SK-N-SH (cell line): ENCODE measurements at regions not wholly inside any gene's neighbourhood (a gene's known extent, or its start where the extent isn't known, plus 50 kb on each side); places are given as distances from the start of the nearest gene placed in this dataset.

Experiments used
- CHD2 ChIP-seq: fragments of 150-350 bp; IDR thresholded peaks from 2 replicates; pipeline ENCODE4 v1.6.1; 2018; ENCODE audit warnings: low read length; ENCODE audit not compliant: partially characterized antibody
- CTCF ChIP-seq: fragments of 200-600 bp; sonication (generic); IDR thresholded peaks from 2 replicates; pipeline ENCODE4 v1.6.1; 2017; ENCODE audit warnings: antibody characterized with exemption, mild to moderate bottlenecking, moderate library complexity
- EP300 ChIP-seq, 2 experiments: IDR thresholded peaks; 2 replicates each; pipeline versions ENCODE4 v1.4.0 to v1.6.1; 2012; ENCODE audit warnings: borderline replicate concordance in 1 of 2, low read depth in 1 of 2, low read length in 1 of 2
- EZH2phosphoT487 ChIP-seq: fragments of 200-600 bp; sonication (generic); IDR thresholded peaks from 2 replicates; pipeline ENCODE4 v1.6.1; 2017; ENCODE audit warnings: low read depth, mixed run types, mild to moderate bottlenecking, antibody characterized with exemption, moderate library complexity, borderline replicate concordance
- FOXM1 ChIP-seq: IDR thresholded peaks from 2 replicates; pipeline ENCODE4 v1.4.0; 2012; ENCODE audit warnings: low read depth, mild to moderate bottlenecking
- JUND ChIP-seq: IDR thresholded peaks from 2 replicates; pipeline ENCODE4 v1.4.0; 2012
- NFIC ChIP-seq: IDR thresholded peaks from 2 replicates; pipeline ENCODE4 v1.4.0; 2012; ENCODE audit warnings: borderline replicate concordance
- NRF1 ChIP-seq: IDR thresholded peaks from 2 replicates; pipeline ENCODE4 v1.6.1; 2012; ENCODE audit warnings: low read depth, mild to moderate bottlenecking, low read length
- REST ChIP-seq: IDR thresholded peaks from 2 replicates; pipeline ENCODE4 v1.6.1; 2012; ENCODE audit warnings: mild to moderate bottlenecking, low read depth, low read length, moderate library complexity
- SIN3A ChIP-seq: IDR thresholded peaks from 2 replicates; pipeline ENCODE4 v1.6.1; 2012; ENCODE audit warnings: low read depth, mild to moderate bottlenecking, low read length, moderate library complexity, borderline replicate concordance
- TAF1 ChIP-seq: IDR thresholded peaks from 2 replicates; pipeline ENCODE4 v1.6.1; 2012; ENCODE audit warnings: low read depth, mild to moderate bottlenecking, low read length, moderate library complexity, borderline replicate concordance
- TEAD4 ChIP-seq: IDR thresholded peaks from 2 replicates; pipeline ENCODE4 v1.4.0; 2012; ENCODE audit warnings: mild to moderate bottlenecking, borderline replicate concordance; ENCODE audit not compliant: insufficient read depth
- YY1 ChIP-seq: IDR thresholded peaks from 2 replicates; pipeline ENCODE4 v1.4.0; 2012; ENCODE audit warnings: low read depth, mild to moderate bottlenecking
- ZBTB33 ChIP-seq: IDR thresholded peaks from 2 replicates; pipeline ENCODE4 v1.4.0; 2012; ENCODE audit warnings: low read depth, borderline replicate concordance

- no peak for TF ChIP-seq CTCF
- no peak for TF ChIP-seq EZH2phosphoT487
- TF ChIP-seq YY1: no peak
- no peak for TF ChIP-seq SIN3A
- TF ChIP-seq TEAD4: no peak
- no peak for TF ChIP-seq CHD2
- TF ChIP-seq ZBTB33: no peak
- TF ChIP-seq JUND: no peak
- TF ChIP-seq NRF1: no peak
- no peak for TF ChIP-seq TAF1
- TF ChIP-seq FOXM1: no peak
- no peak for TF ChIP-seq NFIC
- no peak for TF ChIP-seq EP300 (IDR thresholded peaks at IDR 0.05; ENCODE audit: borderline replicate concordance in 1 of 2, low read depth in 1 of 2, low read length in 1 of 2)
- TF ChIP-seq REST: no peak
Observed at GRCh38 chr1:239682046-239682445, 295.7 kb downstream of the CHRM3 start.
